ENCODE measurements at regions not wholly inside any gene's neighbourhood (a gene's known extent, or its start where the extent isn't known, plus 50 kb on each side); places are given as distances from the start of the nearest gene placed in this dataset.

GRCh38 chr11:105368711-105369110 lies 229.1 kb upstream of the CARD18 start:
- no peak for TF ChIP-seq POLR2A (IDR thresholded peaks at IDR 0.05; ENCODE audit: extremely low read depth, insufficient read length)
- TF ChIP-seq, protein P1, sequence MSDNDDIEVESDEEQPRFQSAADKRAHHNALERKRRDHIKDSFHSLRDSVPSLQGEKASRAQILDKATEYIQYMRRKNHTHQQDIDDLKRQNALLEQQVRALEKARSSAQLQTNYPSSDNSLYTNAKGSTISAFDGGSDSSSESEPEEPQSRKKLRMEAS (IDR thresholded peaks at IDR 0.05; ENCODE audit: low read depth, low read length): no peak
